GM19324 (cell line): ENCODE measurements at regions not wholly inside any gene's neighbourhood (a gene's known extent, or its start where the extent isn't known, plus 50 kb on each side); places are given as distances from the start of the nearest gene placed in this dataset.

Source experiments
- ATAC-seq: cut with Tn5 transposase; IDR thresholded peaks from one replicate; pipeline ENCODE4 v1.9.1; 2021; ENCODE audit warnings: mild to moderate bottlenecking, moderate library complexity; ENCODE audit not compliant: unreplicated experiment, low FRiP score

DNA sequence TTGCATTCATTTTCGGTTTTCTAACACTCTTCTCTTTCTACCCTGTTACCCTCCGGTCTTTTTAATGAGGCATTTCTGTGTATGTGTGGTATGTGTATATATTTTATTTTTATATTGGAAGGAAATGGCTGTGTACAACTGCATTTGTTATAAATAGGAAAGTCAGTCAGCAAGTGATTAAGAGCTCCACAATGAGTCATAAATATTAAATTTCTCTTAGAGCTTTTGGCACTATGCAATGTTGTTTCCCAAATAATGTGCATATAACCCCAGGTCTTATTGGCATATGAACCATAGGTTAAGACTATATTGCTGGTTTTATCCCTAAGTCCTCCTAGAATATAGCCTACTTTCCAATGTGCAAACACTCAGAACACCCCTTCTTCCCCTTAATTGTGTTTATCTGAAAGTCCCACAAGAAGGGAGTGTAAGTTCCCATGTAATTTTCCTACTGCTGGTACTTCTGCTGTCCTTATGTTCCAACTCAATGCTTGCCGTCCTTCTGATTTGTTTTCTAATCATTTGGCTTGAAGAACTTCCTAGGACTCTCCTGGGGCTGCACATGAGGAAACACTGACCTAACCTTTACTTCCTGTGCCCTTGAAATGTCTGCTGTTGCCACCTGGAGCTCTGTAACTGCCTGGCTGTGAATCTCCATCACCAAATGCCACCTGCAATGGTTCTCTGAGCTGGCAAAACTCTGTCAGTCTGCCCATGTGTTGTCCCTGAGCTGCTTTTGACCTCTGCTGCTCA is 65.5 kb upstream of the PCSK5 start:
- ATAC-seq, result no peak

DNA sequence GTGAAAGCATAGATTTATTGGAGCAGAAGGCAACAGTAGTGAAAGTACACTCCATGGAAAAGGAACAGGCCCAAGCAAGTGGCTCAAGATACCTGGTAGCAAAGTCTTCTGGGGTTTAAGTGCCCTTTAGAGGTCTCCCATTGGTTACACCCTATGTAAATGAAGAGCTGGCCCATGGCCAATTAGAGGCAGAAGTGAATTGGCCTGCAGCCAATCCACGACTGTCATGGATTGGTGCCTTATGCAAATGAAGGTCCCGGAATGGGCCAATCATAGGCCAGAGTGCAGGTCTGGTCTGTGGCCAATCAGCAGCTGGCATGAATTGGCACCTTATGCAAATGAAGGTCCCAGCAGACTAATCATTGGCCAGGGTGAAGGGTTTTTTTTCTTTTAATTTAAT is 64.2 kb upstream of the PCSK5 start:
- ATAC-seq, result no peak

DNA sequence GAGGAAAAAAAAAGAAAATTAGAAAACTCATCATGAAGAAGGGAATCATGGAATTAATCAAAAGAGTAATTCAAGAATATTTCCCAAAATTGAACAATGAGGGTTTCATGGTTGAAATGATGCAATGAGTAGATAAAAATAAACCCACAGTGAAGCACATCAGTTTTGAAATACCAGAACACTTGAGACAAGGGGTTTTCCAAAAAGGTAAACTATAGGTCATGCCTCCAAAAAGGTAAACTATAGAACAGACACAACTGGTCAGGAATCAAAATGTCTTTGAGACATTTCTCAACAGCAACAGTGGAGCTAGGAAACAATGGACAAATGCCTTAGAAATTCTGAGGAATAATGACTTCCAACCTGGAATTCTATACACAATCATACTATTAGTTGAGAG is 60.2 kb upstream of the PCSK5 start:
- no peak for ATAC-seq

DNA sequence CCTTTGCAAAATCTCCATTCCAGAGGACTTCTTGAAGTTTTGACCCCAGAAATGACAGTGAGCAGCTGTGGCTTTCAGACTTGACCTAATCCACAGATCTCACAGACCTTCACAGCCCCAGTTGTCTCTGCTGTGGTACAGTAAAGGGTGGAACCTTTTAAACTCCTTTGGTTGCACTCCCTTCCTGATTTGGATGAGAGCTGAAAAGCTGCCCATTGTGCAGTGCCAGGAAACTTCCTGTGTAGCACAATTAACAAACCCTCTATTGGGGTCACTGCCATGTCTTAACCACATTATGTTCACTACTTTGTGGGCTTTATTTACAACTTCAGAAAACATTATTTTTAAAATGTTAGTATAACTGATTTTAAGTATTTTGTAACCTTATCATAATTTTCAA is 56.7 kb upstream of the PCSK5 start:
- no peak for ATAC-seq

DNA sequence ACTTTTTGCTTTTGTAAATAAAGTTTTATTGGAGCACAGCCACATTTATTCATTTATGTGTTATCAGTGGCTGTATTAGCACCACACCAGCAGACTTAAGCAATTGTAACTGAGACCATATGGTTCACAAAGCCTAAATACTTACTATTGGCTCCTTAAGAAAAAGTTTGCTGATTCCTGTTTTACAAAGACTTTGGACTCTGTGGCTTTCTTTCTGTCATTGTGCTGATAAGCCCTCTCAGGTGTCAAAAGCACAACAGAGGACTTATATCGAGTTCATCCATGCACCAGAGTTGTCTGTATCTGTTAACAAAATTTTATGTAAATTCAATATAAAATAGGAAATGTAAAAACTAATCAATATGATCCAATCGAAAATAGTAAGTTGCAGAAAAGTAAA is 55.6 kb upstream of the PCSK5 start:
- no peak for ATAC-seq
